Stimulated activated CD8-positive, alpha-beta memory T cell treated with anti-CD3 and anti-CD28 coated beads, Interleukin-2, amount 100 ng/mL, for 1 hour (primary cell): ENCODE measurements at regions not wholly inside any gene's neighbourhood (a gene's known extent, or its start where the extent isn't known, plus 50 kb on each side); places are given as distances from the start of the nearest gene placed in this dataset.

Source experiments
- DNase-seq, 2 donors: peaks; one replicate each; pipeline ENCODE4 v3.0.0-alpha.2; 2020; ENCODE audit warnings: low read depth in 2 of 2

DNA sequence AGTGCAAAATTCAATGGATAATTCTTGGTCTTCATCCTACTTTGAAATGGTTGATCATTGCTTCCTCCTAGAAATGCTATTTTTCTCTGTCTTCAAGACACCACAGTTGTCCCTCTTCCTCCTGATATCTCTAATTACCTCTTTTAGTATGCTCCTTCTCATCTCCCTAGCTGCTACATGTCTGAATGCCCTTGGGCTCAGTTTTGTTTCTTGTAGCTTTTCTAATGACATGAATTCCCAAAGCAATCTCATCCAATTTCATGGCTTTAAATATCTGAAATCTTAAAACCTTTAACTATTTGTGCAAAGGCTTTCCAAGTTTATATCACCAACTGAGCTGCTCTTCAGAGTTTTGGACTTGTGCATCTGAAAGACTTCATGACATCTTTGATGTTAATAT is 120.2 kb upstream of the RGS17 start:
- DNase-seq: no peak

DNA sequence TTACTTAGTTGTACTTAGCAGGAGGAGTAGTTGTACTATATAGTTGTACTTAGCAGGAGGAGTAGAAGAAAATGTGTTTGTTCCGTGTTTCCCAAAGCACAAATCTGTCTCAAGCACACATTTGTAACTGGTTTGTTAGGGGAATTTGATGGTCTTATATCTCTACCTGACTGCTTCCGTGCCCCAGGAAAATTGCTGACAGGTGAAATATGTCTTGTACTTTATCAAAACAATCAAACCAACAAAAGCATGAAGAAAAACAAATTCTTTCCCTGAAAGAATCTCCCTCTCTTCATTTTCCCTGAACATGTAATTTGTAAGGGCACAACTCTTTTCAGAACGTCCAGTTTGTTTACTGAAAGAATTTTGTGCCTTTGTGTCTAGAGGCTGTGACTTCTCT is 106.6 kb upstream of the RGS17 start:
- no peak for DNase-seq

DNA sequence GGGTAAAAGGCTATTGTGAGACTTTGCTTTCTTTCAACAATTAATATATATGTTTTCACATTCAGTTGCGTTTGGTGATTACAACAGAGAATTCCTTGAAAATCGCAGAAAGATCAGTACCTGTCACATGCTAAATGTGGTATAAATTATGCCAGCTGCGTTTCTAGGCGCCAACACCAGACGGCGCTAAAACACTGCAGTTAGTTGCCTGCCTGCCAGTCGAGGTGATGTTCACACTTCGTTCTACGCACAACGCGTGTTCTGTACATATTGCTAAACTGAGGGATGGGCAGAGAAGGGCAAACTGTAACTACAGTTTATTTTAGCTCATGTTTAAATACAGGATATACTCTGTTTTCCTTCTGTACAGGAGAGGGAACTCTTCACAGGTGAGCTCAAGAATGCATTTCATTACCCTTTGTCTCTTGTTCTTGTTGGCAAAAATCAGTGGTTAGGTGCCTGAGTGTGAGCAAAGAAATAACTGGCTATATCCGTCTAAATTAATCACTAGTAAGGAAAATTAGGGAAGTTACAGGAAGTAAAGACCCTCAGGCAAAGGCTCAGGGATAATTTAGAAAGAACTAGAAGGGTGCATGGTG is 100.1 kb upstream of the RGS17 start:
- DNase-seq: no peak

DNA sequence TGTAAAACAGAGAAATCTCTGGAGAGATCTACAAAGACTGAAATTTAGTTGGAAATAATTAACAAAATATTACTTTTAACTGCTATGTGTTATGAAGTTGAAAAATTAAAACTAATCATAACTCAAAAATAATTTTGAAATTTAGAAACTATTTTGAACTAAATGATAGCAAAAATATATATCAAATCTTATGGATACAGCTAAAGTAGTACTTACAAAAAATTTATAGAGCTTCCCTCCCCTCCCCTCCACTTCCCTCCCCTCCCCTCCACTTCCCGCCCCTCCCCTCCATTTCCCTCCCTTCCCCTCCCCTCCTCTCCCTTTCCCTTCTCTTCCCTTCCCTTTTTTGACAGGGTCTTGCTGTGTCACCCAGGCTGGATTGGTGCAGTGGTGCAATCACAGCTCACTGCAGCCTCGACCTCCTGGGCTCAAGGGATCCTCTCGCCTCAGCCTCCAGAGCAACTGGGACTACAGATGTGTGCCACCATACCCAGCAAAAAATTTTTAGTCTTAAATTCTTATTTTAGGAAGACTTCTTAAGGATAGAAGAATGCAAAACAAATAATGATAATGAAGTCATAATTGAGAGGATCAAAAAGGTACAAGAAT is 87.2 kb upstream of the RGS17 start:
- no peak for DNase-seq

DNA sequence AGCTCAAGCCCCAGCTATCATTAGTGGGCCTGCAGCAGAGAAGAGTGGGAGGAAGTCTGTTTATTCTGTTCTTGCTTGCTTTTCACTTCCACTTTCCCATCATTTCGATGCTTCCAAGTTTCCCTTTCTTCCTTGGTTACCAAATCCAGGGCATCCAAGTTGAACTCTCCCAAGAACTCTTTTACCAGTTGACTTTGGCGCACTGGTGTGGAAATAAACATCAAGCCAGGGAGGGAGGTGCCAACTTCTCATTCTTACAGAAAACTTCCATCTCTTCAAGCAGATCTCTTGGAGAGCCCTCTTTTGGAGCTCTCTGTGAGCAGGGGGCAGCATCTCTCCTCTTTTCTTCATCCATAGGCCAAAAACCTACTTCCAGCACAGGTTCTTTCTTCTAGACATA is 85.7 kb upstream of the RGS17 start:
- no peak for DNase-seq

DNA sequence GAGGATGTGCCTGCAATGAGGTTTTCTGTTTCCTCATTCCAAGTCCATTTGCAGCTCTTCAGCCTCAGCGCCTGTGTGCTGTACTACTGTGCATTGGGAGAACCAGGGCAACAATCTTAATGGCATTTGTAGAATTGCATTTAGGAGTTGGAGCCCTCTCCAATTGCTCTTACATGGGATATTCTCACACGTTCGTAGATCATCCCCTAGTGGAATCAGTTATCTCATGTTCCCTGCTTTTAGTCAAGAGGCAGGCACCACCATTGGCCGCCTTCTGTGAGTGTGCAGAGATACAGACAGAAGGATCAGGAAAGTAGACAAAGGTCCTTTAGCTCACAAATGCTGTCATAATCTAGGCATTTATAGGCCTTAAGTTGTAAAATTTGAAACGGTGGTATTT is 84.2 kb upstream of the RGS17 start:
- DNase-seq: no peak

DNA sequence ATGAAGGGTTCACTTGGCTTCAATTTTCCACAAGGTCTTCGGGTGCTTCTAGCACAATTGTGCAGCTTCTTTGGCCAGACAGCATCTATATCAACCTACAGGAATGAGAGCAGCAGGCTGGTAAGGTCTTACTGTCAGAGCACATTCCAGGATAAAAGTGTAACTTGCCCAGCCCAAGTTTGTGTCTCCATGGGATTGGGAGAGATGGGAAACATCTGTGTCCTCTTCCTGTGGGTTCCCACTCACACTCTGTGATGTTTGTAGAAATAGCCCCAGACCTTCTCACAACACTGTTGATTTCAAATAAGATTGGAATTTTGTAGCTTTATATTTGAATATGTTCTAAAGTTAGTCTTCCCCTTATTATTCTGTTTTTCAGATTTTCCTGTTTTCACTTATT is 83.4 kb upstream of the RGS17 start:
- no peak for DNase-seq

DNA sequence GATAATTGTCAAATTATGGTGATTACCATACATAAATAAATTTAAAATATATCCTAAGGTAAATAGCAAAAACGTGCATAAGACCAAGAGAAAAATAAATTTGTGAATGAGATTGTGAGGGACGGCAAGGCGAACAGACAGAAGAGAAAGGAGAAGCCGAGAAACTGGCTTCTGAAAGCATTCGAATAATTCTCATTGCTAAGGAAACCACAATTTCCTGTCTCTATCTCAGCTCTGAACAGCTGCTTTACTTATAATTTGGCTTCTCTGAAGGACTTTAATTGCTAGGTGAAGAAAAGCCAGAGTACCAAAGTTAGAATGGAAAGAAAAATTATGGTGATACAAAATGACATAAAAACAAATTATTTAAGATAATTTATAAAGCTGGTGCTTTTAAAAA is 79.0 kb upstream of the RGS17 start:
- DNase-seq: no peak

DNA sequence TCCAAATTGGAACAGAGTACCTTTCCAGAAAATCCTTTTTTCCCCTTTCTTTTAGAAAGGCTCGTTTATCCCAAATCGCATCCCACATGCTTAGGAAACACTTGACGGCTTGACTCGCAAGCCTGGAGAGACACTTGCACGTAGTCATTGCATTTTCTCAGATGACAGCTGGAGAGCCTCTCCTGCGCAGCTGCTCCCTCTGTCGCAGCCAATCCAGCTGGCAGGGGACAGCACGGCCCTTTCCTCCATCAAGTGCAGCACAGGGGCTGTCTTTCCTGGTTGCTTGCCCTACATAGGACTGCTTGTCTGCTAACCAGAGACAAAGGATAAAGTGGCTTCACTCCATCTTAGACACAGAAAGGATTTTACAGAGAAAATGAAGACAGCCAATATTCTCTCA is 77.6 kb upstream of the RGS17 start:
- DNase-seq: no peak

DNA sequence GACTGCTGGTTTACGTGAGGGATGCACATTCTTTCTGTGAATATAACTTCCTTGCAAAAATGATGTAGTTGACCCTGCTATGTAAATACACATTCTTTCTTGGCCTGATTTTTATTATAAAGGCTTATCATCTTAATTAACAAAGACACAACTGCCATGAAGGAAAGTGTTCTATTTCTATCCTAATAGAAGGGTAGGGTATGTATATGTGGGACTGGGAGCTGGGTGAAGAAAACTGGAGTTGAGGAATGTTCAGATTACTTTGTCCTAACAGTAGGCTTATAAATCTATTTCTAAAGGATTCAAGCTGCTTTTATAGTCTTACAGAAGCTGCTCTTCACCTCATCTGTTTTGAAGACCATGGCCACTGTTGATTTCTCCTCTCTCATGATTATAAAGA is 76.5 kb upstream of the RGS17 start:
- DNase-seq: no peak

DNA sequence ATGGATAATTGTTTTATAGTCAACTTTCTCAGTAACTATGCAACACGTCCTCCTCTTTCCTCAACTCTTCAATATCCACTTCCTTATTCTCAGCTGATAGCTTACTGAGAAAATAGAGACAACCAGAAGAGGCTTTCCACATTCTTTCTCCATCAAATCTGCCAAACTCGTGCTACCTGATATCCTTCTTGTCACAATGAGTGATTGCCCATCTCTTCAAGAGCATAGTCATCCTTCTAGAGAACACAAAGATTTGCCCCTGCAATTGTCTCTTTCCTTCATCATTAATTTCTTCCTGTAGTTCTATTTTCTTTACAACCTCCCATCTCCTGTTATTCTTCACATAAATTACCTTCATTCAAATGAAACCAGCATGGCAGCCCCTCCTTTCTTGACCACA is 75.9 kb upstream of the RGS17 start:
- DNase-seq: no peak

DNA sequence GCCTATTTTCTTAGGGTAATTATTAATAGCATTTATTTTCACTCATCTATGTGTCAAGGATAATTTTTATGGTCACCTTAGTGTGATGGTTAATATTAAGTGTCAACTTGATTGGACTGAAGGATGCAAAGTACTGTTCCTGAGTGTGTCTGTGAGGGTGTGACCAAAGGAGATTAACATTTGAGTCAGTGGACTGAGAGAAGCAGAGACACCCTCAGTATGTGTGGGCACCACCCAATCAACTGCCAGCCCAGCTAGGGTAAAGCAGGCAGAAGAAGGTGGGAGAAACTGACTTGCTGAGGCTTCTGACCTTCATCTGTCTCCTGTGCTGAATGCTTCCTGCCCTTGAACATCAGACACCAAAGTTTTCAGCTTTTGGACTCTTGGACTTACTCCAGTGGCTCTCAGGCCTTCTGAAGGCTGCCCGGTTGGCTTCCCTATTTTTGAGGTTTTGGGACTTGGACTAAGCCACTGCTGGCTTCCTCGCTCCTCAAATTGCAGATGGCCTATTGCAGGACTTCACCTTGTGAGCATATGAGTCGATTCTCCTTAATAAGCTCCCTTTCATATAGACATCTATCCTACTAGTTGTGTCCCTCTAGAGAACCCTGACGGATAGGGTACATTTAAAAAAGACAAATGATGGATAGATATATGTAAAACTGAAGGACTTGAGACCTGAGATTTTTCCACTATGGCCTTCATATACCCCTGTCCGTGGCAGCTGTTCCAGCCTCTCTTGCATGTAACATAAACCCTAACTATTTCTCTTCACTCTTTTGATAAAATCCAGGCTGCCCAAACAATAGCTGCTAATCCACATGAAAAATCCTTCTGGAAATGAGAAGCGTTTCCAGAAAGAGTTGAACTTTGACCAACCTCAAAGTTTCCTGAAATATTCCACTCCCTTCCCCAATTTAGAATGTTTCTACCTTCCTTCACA is 62.1 kb upstream of the RGS17 start:
- DNase-seq: no peak

DNA sequence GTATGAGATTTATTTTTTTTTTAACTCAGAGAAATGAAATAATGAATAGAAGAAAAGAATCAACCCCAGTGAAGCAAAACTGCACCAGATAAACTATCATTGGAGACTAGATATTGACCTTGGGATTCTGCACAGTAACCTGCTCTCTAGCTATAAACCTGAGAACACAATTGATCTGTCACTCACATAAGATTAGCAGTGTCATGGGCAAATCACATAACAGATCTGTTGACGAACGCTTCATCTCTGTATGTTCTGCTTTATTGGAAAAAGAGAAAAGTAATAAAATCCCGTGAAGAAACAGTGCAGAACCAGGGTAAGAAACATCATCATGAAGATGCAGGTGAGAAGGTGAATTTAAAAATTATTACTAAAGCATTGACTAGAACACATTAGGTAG is 52.8 kb upstream of the RGS17 start:
- no peak for DNase-seq
